Thyroid gland (tissue), 4 donors: ENCODE measurements at regions not wholly inside any gene's neighbourhood (a gene's known extent, or its start where the extent isn't known, plus 50 kb on each side); places are given as distances from the start of the nearest gene placed in this dataset.

Experiments used
- CTCF ChIP-seq, 6 experiments: fragments of 200-600 bp in 3 of 6; fragments of 450-650 bp in 3 of 6; sonication (generic) in 3 of 6; IDR thresholded peaks; one replicate each; pipeline ENCODE4 v1.5.1; 2016 to 2019; ENCODE audit warnings: antibody characterized with exemption in 6 of 6, mild to moderate bottlenecking in 2 of 6, inconsistent platforms in 1 of 6, moderate library complexity in 1 of 6
- POLR2A ChIP-seq, 2 donors: fragments of 450-650 bp; IDR thresholded peaks; one replicate each; pipeline ENCODE4 v1.6.1; 2017; ENCODE audit warnings: antibody characterized with exemption in 2 of 2, mild to moderate bottlenecking in 2 of 2, moderate library complexity in 1 of 2

DNA sequence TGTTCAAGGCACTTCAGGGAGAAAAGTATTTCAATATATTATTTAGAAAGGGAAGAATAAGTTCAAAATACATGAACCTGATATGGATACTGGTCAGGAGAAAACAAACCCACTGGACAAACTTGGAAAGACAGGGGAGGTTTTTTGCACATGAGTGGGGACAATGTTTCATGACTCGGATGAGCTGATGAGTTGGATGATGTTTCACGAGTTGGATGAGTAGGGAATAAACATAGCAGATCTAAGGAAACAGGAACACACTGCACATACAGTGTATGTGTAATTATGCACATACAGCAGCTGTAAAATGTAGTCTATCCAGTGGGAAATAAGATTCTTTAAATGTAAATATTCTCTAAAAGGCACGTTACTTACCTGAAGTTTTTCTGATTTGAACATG is 682.9 kb upstream of the ADAMTS5 start:
- TF ChIP-seq POLR2A (IDR thresholded peaks at IDR 0.05) (no peak), CTCF (IDR thresholded peaks at IDR 0.05) (no peak)
